GM23338 (cell line): ENCODE measurements at regions not wholly inside any gene's neighbourhood (a gene's known extent, or its start where the extent isn't known, plus 50 kb on each side); places are given as distances from the start of the nearest gene placed in this dataset.

ENCODE experiments used
- CREB1 ChIP-seq: fragments of 250-450 bp; sonication (Bioruptor Pico); IDR thresholded peaks from 2 replicates; pipeline ENCODE4 v1.5.0; 2020; ENCODE audit warnings: low read depth, mild to moderate bottlenecking, moderate library complexity
- EZH2 ChIP-seq: fragments of 200-600 bp; sonication (generic); IDR thresholded peaks from one replicate; pipeline ENCODE4 v1.8.0; 2017; ENCODE audit warnings: antibody characterized with exemption, mild to moderate bottlenecking, low read depth; ENCODE audit not compliant: unreplicated experiment
- EZH2phosphoT487 ChIP-seq: fragments of 200-600 bp; sonication (generic); IDR thresholded peaks from one replicate; pipeline ENCODE4 v1.8.1; 2018; ENCODE audit warnings: antibody characterized with exemption; ENCODE audit not compliant: unreplicated experiment
- JUNB ChIP-seq: IDR thresholded peaks from one replicate; pipeline ENCODE4 v1.6.1; 2016; ENCODE audit warnings: antibody characterized with exemption; ENCODE audit not compliant: unreplicated experiment
- POLR2AphosphoS5 ChIP-seq: IDR thresholded peaks from 2 replicates; pipeline ENCODE4 v1.6.1; 2016; ENCODE audit warnings: antibody characterized with exemption, low read depth
- ZNF114 ChIP-seq: fragments of 250-450 bp; sonication (Bioruptor Pico); IDR thresholded peaks from 2 replicates; pipeline ENCODE4 v1.5.0; 2020; ENCODE audit warnings: mild to moderate bottlenecking, moderate library complexity
- ZNF331 ChIP-seq: fragments of 250-450 bp; sonication (Bioruptor Pico); IDR thresholded peaks from 2 replicates; pipeline ENCODE4 v1.5.0; 2020; ENCODE audit warnings: low read depth, mild to moderate bottlenecking, moderate library complexity
- TF ChIP-seq, protein P1 (sequence below), 2 experiments: fragments of 200-600 bp in 1 of 2; sonication (generic) in 1 of 2; conservative IDR thresholded peaks; 2 replicates each; pipeline versions ENCODE4 v1.5.1 to v1.6.1; 2016 to 2017; ENCODE audit warnings: antibody characterized with exemption in 2 of 2, low read depth in 2 of 2, mild to moderate bottlenecking in 2 of 2, moderate library complexity in 1 of 2
- TF ChIP-seq, protein P2 (sequence below): IDR thresholded peaks from one replicate; pipeline ENCODE4 v1.6.1; 2018; ENCODE audit warnings: antibody characterized with exemption; ENCODE audit not compliant: unreplicated experiment
- TF ChIP-seq, protein P3 (sequence below): fragments of 250-450 bp; sonication (Bioruptor Pico); IDR thresholded peaks from 2 replicates; pipeline ENCODE4 v1.5.0; 2020; ENCODE audit warnings: mild to moderate bottlenecking, moderate library complexity

DNA sequence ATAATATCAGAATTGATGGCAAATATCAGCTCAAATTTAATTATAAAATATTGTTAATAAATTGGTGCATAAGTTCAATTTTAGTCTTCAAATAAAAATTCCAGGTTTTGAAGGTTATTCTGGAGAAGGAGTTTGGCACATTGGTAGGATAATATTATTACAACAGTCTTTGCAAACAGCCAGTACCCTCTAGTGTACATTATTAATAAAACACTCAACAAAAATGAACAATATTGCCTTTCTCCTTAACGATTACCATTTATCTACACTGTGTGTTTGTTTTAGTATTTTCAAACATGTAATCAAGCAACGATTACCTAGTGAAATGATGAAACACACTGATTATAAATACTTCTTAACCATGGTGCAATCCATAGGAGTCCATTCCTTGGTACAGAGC, 334.0 kb upstream of the FSIP2 start:
- TF ChIP-seq, protein P1, sequence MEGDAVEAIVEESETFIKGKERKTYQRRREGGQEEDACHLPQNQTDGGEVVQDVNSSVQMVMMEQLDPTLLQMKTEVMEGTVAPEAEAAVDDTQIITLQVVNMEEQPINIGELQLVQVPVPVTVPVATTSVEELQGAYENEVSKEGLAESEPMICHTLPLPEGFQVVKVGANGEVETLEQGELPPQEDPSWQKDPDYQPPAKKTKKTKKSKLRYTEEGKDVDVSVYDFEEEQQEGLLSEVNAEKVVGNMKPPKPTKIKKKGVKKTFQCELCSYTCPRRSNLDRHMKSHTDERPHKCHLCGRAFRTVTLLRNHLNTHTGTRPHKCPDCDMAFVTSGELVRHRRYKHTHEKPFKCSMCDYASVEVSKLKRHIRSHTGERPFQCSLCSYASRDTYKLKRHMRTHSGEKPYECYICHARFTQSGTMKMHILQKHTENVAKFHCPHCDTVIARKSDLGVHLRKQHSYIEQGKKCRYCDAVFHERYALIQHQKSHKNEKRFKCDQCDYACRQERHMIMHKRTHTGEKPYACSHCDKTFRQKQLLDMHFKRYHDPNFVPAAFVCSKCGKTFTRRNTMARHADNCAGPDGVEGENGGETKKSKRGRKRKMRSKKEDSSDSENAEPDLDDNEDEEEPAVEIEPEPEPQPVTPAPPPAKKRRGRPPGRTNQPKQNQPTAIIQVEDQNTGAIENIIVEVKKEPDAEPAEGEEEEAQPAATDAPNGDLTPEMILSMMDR (conservative IDR thresholded peaks at IDR 0.05; ENCODE audit: low read depth in 2 of 2) = no peak
- TF ChIP-seq, protein P2, sequence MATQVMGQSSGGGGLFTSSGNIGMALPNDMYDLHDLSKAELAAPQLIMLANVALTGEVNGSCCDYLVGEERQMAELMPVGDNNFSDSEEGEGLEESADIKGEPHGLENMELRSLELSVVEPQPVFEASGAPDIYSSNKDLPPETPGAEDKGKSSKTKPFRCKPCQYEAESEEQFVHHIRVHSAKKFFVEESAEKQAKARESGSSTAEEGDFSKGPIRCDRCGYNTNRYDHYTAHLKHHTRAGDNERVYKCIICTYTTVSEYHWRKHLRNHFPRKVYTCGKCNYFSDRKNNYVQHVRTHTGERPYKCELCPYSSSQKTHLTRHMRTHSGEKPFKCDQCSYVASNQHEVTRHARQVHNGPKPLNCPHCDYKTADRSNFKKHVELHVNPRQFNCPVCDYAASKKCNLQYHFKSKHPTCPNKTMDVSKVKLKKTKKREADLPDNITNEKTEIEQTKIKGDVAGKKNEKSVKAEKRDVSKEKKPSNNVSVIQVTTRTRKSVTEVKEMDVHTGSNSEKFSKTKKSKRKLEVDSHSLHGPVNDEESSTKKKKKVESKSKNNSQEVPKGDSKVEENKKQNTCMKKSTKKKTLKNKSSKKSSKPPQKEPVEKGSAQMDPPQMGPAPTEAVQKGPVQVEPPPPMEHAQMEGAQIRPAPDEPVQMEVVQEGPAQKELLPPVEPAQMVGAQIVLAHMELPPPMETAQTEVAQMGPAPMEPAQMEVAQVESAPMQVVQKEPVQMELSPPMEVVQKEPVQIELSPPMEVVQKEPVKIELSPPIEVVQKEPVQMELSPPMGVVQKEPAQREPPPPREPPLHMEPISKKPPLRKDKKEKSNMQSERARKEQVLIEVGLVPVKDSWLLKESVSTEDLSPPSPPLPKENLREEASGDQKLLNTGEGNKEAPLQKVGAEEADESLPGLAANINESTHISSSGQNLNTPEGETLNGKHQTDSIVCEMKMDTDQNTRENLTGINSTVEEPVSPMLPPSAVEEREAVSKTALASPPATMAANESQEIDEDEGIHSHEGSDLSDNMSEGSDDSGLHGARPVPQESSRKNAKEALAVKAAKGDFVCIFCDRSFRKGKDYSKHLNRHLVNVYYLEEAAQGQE = no peak
- no peak for TF ChIP-seq EZH2
- no peak for TF ChIP-seq POLR2AphosphoS5
- no peak for TF ChIP-seq EZH2phosphoT487
- TF ChIP-seq, protein P3, sequence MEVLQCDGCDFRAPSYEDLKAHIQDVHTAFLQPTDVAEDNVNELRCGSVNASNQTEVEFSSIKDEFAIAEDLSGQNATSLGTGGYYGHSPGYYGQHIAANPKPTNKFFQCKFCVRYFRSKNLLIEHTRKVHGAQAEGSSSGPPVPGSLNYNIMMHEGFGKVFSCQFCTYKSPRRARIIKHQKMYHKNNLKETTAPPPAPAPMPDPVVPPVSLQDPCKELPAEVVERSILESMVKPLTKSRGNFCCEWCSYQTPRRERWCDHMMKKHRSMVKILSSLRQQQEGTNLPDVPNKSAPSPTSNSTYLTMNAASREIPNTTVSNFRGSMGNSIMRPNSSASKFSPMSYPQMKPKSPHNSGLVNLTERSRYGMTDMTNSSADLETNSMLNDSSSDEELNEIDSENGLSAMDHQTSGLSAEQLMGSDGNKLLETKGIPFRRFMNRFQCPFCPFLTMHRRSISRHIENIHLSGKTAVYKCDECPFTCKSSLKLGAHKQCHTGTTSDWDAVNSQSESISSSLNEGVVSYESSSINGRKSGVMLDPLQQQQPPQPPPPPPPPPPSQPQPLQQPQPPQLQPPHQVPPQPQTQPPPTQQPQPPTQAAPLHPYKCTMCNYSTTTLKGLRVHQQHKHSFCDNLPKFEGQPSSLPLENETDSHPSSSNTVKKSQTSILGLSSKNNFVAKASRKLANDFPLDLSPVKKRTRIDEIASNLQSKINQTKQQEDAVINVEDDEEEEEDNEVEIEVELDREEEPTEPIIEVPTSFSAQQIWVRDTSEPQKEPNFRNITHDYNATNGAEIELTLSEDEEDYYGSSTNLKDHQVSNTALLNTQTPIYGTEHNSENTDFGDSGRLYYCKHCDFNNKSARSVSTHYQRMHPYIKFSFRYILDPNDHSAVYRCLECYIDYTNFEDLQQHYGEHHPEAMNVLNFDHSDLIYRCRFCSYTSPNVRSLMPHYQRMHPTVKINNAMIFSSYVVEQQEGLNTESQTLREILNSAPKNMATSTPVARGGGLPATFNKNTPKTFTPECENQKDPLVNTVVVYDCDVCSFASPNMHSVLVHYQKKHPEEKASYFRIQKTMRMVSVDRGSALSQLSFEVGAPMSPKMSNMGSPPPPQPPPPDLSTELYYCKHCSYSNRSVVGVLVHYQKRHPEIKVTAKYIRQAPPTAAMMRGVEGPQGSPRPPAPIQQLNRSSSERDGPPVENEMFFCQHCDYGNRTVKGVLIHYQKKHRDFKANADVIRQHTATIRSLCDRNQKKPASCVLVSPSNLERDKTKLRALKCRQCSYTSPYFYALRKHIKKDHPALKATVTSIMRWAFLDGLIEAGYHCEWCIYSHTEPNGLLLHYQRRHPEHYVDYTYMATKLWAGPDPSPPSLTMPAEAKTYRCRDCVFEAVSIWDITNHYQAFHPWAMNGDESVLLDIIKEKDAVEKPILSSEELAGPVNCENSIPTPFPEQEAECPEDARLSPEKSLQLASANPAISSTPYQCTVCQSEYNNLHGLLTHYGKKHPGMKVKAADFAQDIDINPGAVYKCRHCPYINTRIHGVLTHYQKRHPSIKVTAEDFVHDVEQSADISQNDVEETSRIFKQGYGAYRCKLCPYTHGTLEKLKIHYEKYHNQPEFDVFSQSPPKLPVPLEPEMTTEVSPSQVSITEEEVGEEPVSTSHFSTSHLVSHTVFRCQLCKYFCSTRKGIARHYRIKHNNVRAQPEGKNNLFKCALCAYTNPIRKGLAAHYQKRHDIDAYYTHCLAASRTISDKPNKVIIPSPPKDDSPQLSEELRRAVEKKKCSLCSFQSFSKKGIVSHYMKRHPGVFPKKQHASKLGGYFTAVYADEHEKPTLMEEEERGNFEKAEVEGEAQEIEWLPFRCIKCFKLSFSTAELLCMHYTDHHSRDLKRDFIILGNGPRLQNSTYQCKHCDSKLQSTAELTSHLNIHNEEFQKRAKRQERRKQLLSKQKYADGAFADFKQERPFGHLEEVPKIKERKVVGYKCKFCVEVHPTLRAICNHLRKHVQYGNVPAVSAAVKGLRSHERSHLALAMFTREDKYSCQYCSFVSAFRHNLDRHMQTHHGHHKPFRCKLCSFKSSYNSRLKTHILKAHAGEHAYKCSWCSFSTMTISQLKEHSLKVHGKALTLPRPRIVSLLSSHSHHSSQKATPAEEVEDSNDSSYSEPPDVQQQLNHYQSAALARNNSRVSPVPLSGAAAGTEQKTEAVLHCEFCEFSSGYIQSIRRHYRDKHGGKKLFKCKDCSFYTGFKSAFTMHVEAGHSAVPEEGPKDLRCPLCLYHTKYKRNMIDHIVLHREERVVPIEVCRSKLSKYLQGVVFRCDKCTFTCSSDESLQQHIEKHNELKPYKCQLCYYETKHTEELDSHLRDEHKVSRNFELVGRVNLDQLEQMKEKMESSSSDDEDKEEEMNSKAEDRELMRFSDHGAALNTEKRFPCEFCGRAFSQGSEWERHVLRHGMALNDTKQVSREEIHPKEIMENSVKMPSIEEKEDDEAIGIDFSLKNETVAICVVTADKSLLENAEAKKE (CRISPR knock-in tag) = no peak
- TF ChIP-seq ZNF114 (CRISPR knock-in tag) = no peak
- no peak for TF ChIP-seq ZNF331
- no peak for TF ChIP-seq JUNB
- TF ChIP-seq CREB1 (CRISPR knock-in tag) = no peak
